HG03196 (cell line): ENCODE measurements at regions not wholly inside any gene's neighbourhood (a gene's known extent, or its start where the extent isn't known, plus 50 kb on each side); places are given as distances from the start of the nearest gene placed in this dataset.

ENCODE experiments used
- ATAC-seq: cut with Tn5 transposase; IDR thresholded peaks from one replicate; pipeline ENCODE4 v1.9.1; 2021; ENCODE audit not compliant: unreplicated experiment

- ATAC-seq = no peak
Observed at GRCh38 chr14:30484201-30484600, 74.8 kb upstream of the G2E3 start.

GRCh38 chr14:30484976-30485375 lies 74.0 kb upstream of the G2E3 start:
- ATAC-seq = no peak

- ATAC-seq = no peak
Observed at GRCh38 chr14:30496852-30497251, 62.1 kb upstream of the G2E3 start.

- ATAC-seq = no peak
Observed at GRCh38 chr14:30499358-30499757, 59.6 kb upstream of the G2E3 start.

GRCh38 chr14:30500222-30500621 lies 58.7 kb upstream of the G2E3 start:
- ATAC-seq = no peak

GRCh38 chr14:30507209-30507608 lies 51.7 kb upstream of the G2E3 start:
- no peak for ATAC-seq
